Peyer's patch (tissue), 4 donors: ENCODE measurements at regions not wholly inside any gene's neighbourhood (a gene's known extent, or its start where the extent isn't known, plus 50 kb on each side); places are given as distances from the start of the nearest gene placed in this dataset.

Experiments used
- POLR2A ChIP-seq, 2 donors: fragments of 450-650 bp; IDR thresholded peaks; one replicate each; pipeline ENCODE4 v1.5.1; 2017; ENCODE audit warnings: antibody characterized with exemption in 2 of 2, mild to moderate bottlenecking in 2 of 2, moderate library complexity in 2 of 2
- TF ChIP-seq, protein P1 (sequence below), 6 experiments: fragments of 450-650 bp in 4 of 6; fragments of 200-600 bp in 2 of 6; sonication (generic) in 1 of 6; IDR thresholded peaks; one replicate each; pipeline ENCODE4 v1.5.1; 2017 to 2019; ENCODE audit warnings: antibody characterized with exemption in 6 of 6, mild to moderate bottlenecking in 3 of 6, moderate library complexity in 1 of 6

DNA sequence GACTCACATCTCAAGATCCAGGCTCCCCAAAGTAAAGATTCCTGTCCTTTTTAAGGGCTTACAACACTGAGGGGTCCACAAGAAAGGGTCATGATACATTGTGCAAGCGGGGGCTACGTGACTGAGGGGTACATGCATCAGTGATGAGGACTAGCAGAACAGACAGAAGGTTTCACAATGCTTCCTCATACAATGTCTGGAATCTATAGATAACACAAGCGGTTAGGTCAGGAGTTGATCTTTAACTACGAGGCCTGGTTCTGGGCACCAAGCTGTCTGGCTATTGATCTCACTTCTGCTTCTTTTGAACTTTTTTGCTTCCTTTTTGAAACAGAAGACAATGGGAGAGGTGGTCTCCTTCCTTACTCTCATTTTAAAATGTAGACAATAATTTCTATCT lies 718.6 kb downstream of the AMY1C start:
- no peak for TF ChIP-seq POLR2A (IDR thresholded peaks at IDR 0.05)
- TF ChIP-seq, protein P1, sequence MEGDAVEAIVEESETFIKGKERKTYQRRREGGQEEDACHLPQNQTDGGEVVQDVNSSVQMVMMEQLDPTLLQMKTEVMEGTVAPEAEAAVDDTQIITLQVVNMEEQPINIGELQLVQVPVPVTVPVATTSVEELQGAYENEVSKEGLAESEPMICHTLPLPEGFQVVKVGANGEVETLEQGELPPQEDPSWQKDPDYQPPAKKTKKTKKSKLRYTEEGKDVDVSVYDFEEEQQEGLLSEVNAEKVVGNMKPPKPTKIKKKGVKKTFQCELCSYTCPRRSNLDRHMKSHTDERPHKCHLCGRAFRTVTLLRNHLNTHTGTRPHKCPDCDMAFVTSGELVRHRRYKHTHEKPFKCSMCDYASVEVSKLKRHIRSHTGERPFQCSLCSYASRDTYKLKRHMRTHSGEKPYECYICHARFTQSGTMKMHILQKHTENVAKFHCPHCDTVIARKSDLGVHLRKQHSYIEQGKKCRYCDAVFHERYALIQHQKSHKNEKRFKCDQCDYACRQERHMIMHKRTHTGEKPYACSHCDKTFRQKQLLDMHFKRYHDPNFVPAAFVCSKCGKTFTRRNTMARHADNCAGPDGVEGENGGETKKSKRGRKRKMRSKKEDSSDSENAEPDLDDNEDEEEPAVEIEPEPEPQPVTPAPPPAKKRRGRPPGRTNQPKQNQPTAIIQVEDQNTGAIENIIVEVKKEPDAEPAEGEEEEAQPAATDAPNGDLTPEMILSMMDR (IDR thresholded peaks at IDR 0.05), result no peak
